Testis (tissue), 2 donors: ENCODE measurements at regions not wholly inside any gene's neighbourhood (a gene's known extent, or its start where the extent isn't known, plus 50 kb on each side); places are given as distances from the start of the nearest gene placed in this dataset.

ENCODE experiments used
- DNase-seq: peaks from one replicate; pipeline ENCODE4 v3.0.0-alpha.2; 2019
- H3K27ac ChIP-seq, 2 donors: fragments of 200-600 bp; sonication (generic); one replicate each; pipeline ENCODE4 v1.5.1; 2019
- H3K27me3 ChIP-seq: fragments of 200-600 bp; sonication (generic); one replicate; pipeline ENCODE4 v1.5.1; 2019
- H3K36me3 ChIP-seq: fragments of 200-600 bp; sonication (generic); one replicate; pipeline ENCODE4 v1.5.1; 2017; ENCODE audit warnings: low read depth; ENCODE audit errors: missing control alignments
- H3K4me1 ChIP-seq: fragments of 200-600 bp; sonication (generic); one replicate; pipeline ENCODE4 v1.5.1; 2019
- H3K4me3 ChIP-seq, 2 donors: fragments of 200-600 bp; sonication (generic); one replicate each; pipeline ENCODE4 v1.5.1; 2017 to 2019
- H3K9me3 ChIP-seq: fragments of 200-600 bp; sonication (generic); one replicate; pipeline ENCODE4 v1.5.1; 2017
- CTCF ChIP-seq, 3 experiments: fragments of 450-650 bp in 2 of 3; fragments of 200-600 bp in 1 of 3; sonication (generic) in 1 of 3; IDR thresholded peaks; one replicate each; pipeline ENCODE4 v1.5.1; 2016 to 2019; ENCODE audit warnings: antibody characterized with exemption in 3 of 3, mild to moderate bottlenecking in 2 of 3, moderate library complexity in 1 of 3
- POLR2A ChIP-seq: fragments of 450-650 bp; IDR thresholded peaks from one replicate; pipeline ENCODE4 v1.6.1; 2017; ENCODE audit warnings: antibody characterized with exemption, mild to moderate bottlenecking, moderate library complexity
- WGBS, 2 donors: methylation state at CpG; one replicate each; pipeline ENCODE4 v1.1.5; 2018; 5-methylcytosine and 5-hydroxymethylcytosine counted together
- intact Hi-C: fragments of 100-400 bp; cut with DNase I; formaldehyde crosslinking; loops from one replicate; pipeline ENCODE4 v1.15.1; 2023; ENCODE audit warnings: low total_unique reads

- no peaks in the 10 kb centered on the region for H3K9me3 ChIP-seq
- H3K4me1 ChIP-seq, result no peaks in the 10 kb centered on the region
- no peak overlapping the region for H3K27ac ChIP-seq
- H3K27me3 ChIP-seq, result no peaks in the 10 kb centered on the region
- TF ChIP-seq CTCF (IDR thresholded peaks at IDR 0.05) (no peak), POLR2A (no peak)
- WGBS, 2 donors, result 69 to 75% methylated on average over 3 of the region's 3 CpGs
- no peak overlapping the region for H3K4me3 ChIP-seq
- no peaks in the 10 kb centered on the region for H3K36me3 ChIP-seq
- intact Hi-C loops, result no loop called here
- DNase-seq, result no peak
These were observed 79.2 kb upstream of the HS3ST1 start for GRCh38 chr4:11507920-11508319.

GRCh38 chr4:11506194-11506593, 77.5 kb upstream of the HS3ST1 start:
- H3K4me1 ChIP-seq, result no peaks in the 10 kb centered on the region
- H3K9me3 ChIP-seq, result no peaks in the 10 kb centered on the region
- TF ChIP-seq CTCF (IDR thresholded peaks at IDR 0.05) (no peak), POLR2A (no peak)
- no peak for DNase-seq
- no peaks in the 10 kb centered on the region for H3K36me3 ChIP-seq
- H3K4me3 ChIP-seq, result no peak overlapping the region
- WGBS, 2 donors, result 92 to 97% methylated on average over 4 of the region's 4 CpGs
- H3K27ac ChIP-seq, result no peak overlapping the region
- intact Hi-C loops, result no loop called here
- H3K27me3 ChIP-seq, result no peaks in the 10 kb centered on the region

- intact Hi-C loops, result no loop called here
These were observed 76.7 kb upstream of the HS3ST1 start for GRCh38 chr4:11505221-11505971.

GRCh38 chr4:11503166-11503565, 74.5 kb upstream of the HS3ST1 start:
- no peaks in the 10 kb centered on the region for H3K27me3 ChIP-seq
- no peak for DNase-seq
- no peaks in the 10 kb centered on the region for H3K9me3 ChIP-seq
- no peak overlapping the region for H3K4me3 ChIP-seq
- H3K4me1 ChIP-seq, result no peaks in the 10 kb centered on the region
- no peak for TF ChIP-seq CTCF (IDR thresholded peaks at IDR 0.05)
- no peak for TF ChIP-seq POLR2A
- 46 to 71% methylated on average over 3 of the region's 3 CpGs for WGBS, 2 donors
- H3K27ac ChIP-seq, result no peak overlapping the region
- intact Hi-C loops, result no loop called here
- H3K36me3 ChIP-seq, result no peaks in the 10 kb centered on the region

More at GRCh38 chr4:11505221-11505971, 76.7 kb upstream of the HS3ST1 start:
- Histone ChIP-seq H3K27me3 (no peaks in the 10 kb centered on the region), H3K9me3 (no peaks in the 10 kb centered on the region), H3K4me3 (no peak overlapping the region), H3K27ac (no peak overlapping the region), H3K4me1 (no peaks in the 10 kb centered on the region), H3K36me3 (no peaks in the 10 kb centered on the region)
- no peak for TF ChIP-seq POLR2A
- TF ChIP-seq CTCF (IDR thresholded peaks at IDR 0.05), result no peak
- WGBS, 2 donors, result 73 to 79% methylated on average over 5 of the region's 5 CpGs
- DNase-seq, result no peak

- DNase-seq, result no peak
- 88 to 97% methylated on average over 3 of the region's 3 CpGs for WGBS, 2 donors
- Histone ChIP-seq H3K9me3 (no peaks in the 10 kb centered on the region), H3K36me3 (no peaks in the 10 kb centered on the region), H3K27me3 (no peaks in the 10 kb centered on the region), H3K27ac (no peak overlapping the region), H3K4me1 (no peaks in the 10 kb centered on the region), H3K4me3 (no peak overlapping the region)
- TF ChIP-seq POLR2A (no peak), CTCF (IDR thresholded peaks at IDR 0.05) (no peak)
- intact Hi-C loops, result no loop called here
These were observed 69.3 kb upstream of the HS3ST1 start for GRCh38 chr4:11497972-11498371.
